H1 (cell line): ENCODE measurements at regions not wholly inside any gene's neighbourhood (a gene's known extent, or its start where the extent isn't known, plus 50 kb on each side); places are given as distances from the start of the nearest gene placed in this dataset.

Experiments
- CHD1 ChIP-seq: IDR thresholded peaks from 2 replicates; pipeline ENCODE4 v1.6.1; 2012; ENCODE audit warnings: low read depth, low read length, improper control_type of control experiment
- CTCF ChIP-seq, 3 experiments: IDR thresholded peaks; 1 replicate in 2 of 3; 2 replicates in 1 of 3; pipeline versions ENCODE4 v1.5.1 to v1.6.1; 2011; ENCODE audit warnings: low read length in 3 of 3, mild to moderate bottlenecking in 3 of 3, inconsistent platforms in 2 of 3, low read depth in 1 of 3, moderate library complexity in 1 of 3; ENCODE audit not compliant: insufficient read depth in 1 of 3; ENCODE audit errors: control extremely low read depth in 1 of 3
- POLR2A ChIP-seq, 2 experiments: IDR thresholded peaks; 1 replicate in 1 of 2; 2 replicates in 1 of 2; pipeline ENCODE4 v1.6.1; 2011; ENCODE audit warnings: low read depth in 2 of 2, low read length in 2 of 2, mild to moderate bottlenecking in 2 of 2; ENCODE audit errors: control extremely low read depth in 1 of 2

- TF ChIP-seq POLR2A (IDR thresholded peaks at IDR 0.05; ENCODE audit: control extremely low read depth in 1 of 2, low read depth in 2 of 2, low read length in 2 of 2) (no peak), CHD1 (no peak), CTCF (IDR thresholded peaks at IDR 0.05; ENCODE audit: control extremely low read depth in 1 of 3, insufficient read depth in 1 of 3, low read depth in 1 of 3, low read length in 3 of 3) (no peak)
Measured at GRCh38 chr1:69406244-69406643, 161.5 kb upstream of the LRRC7 start.
